BE2C (cell line): ENCODE measurements at regions not wholly inside any gene's neighbourhood (a gene's known extent, or its start where the extent isn't known, plus 50 kb on each side); places are given as distances from the start of the nearest gene placed in this dataset.

Experiments
- DNase-seq: peaks from one replicate; pipeline ENCODE4 v3.0.0-alpha.2; 2020
- H3K27me3 ChIP-seq: fragments of 250-450 bp; sonication (Bioruptor Pico); 2 replicates; pipeline ENCODE4 v1.5.1; 2020; ENCODE audit warnings: mild to moderate bottlenecking
- H3K36me3 ChIP-seq: fragments of 250-450 bp; sonication (Bioruptor Pico); 2 replicates; pipeline ENCODE4 v1.5.1; 2020; ENCODE audit warnings: mild to moderate bottlenecking
- H3K4me1 ChIP-seq: fragments of 250-450 bp; sonication (Bioruptor Pico); 2 replicates; pipeline ENCODE4 v1.5.1; 2020
- H3K4me3 ChIP-seq: 2 replicates; pipeline ENCODE4 v1.5.1; 2011; ENCODE audit warnings: low read depth, low read length
- H3K9me3 ChIP-seq: fragments of 250-450 bp; sonication (Bioruptor Pico); 2 replicates; pipeline ENCODE4 v1.5.1; 2020
- CTCF ChIP-seq: IDR thresholded peaks from 2 replicates; pipeline ENCODE4 v1.5.1; 2012; ENCODE audit warnings: mild to moderate bottlenecking, low read depth, low read length

GRCh38 chr5:3361811-3362605 lies 233.6 kb upstream of the IRX1 start:
- H3K9me3 ChIP-seq: no peaks in the 10 kb centered on the region; the same call in 1 of the 2 replicates
- no peaks in the 10 kb centered on the region for H3K4me1 ChIP-seq
- H3K27me3 ChIP-seq: no peaks in the 10 kb centered on the region
- H3K36me3 ChIP-seq: no peaks in the 10 kb centered on the region
- no peak overlapping the region for H3K4me3 ChIP-seq
- DNase-seq: no peak
- no peak for TF ChIP-seq CTCF

GRCh38 chr5:3359642-3360041 lies 236.0 kb upstream of the IRX1 start:
- no peak for TF ChIP-seq CTCF
- H3K9me3 ChIP-seq: peaks cover 4% of the 10 kb centered on the region; the same call in 1 of the 2 replicates
- no peak overlapping the region for H3K4me3 ChIP-seq
- DNase-seq: no peak
- H3K4me1 ChIP-seq: no peaks in the 10 kb centered on the region
- no peaks in the 10 kb centered on the region for H3K36me3 ChIP-seq
- no peaks in the 10 kb centered on the region for H3K27me3 ChIP-seq

- no peak for DNase-seq
- no peaks in the 10 kb centered on the region for H3K27me3 ChIP-seq
- peaks cover 4% of the 10 kb centered on the region; the same call in 1 of the 2 replicates for H3K9me3 ChIP-seq
- H3K4me1 ChIP-seq: no peaks in the 10 kb centered on the region
- no peak overlapping the region for H3K4me3 ChIP-seq
- TF ChIP-seq CTCF: no peak
- no peaks in the 10 kb centered on the region for H3K36me3 ChIP-seq
These were observed 238.3 kb upstream of the IRX1 start for GRCh38 chr5:3357291-3357690.

GRCh38 chr5:3356016-3356415 lies 239.6 kb upstream of the IRX1 start:
- H3K27me3 ChIP-seq: no peaks in the 10 kb centered on the region
- TF ChIP-seq CTCF: no peak
- H3K9me3 ChIP-seq: peaks cover 4% of the 10 kb centered on the region; the same call in 1 of the 2 replicates
- no peak for DNase-seq
- no peaks in the 10 kb centered on the region for H3K4me1 ChIP-seq
- H3K36me3 ChIP-seq: no peaks in the 10 kb centered on the region
- H3K4me3 ChIP-seq: no peak overlapping the region

GRCh38 chr5:3355126-3355525 lies 240.5 kb upstream of the IRX1 start:
- TF ChIP-seq CTCF: no peak
- H3K36me3 ChIP-seq: no peaks in the 10 kb centered on the region

GRCh38 chr5:3354606-3355005 lies 241.0 kb upstream of the IRX1 start:
- no peak for TF ChIP-seq CTCF
- H3K9me3 ChIP-seq: peaks cover 4% of the 10 kb centered on the region
- DNase-seq: no peak
- H3K27me3 ChIP-seq: no peaks in the 10 kb centered on the region
- H3K36me3 ChIP-seq: no peaks in the 10 kb centered on the region
- no peak overlapping the region for H3K4me3 ChIP-seq
- H3K4me1 ChIP-seq: no peaks in the 10 kb centered on the region

More at GRCh38 chr5:3355126-3355525, 240.5 kb upstream of the IRX1 start:
- Histone ChIP-seq H3K9me3 (peaks cover 4% of the 10 kb centered on the region), H3K4me1 (no peaks in the 10 kb centered on the region), H3K27me3 (no peaks in the 10 kb centered on the region), H3K4me3 (no peak overlapping the region)
- DNase-seq: no peak
